HepG2 (cell line): ENCODE measurements at regions not wholly inside any gene's neighbourhood (a gene's known extent, or its start where the extent isn't known, plus 50 kb on each side); places are given as distances from the start of the nearest gene placed in this dataset.
A peak's percentile ranks its signal among the peaks of the same experiment; 100 is the strongest.

Experiments
- ATAC-seq: fragments of 200-7000 bp; cut with Tn5 transposase; 3 replicates; pipeline ENCODE4 v1.9.1; 2020; ENCODE audit warnings: mild to moderate bottlenecking, moderate library complexity
- BruUV-seq: library from RNA; stranded (reverse); fragments of 400-500 nt; replicated peaks from 2 replicates; lab custom pipeline; 2021; lab: Mats Ljungman, UMichigan
- CTCF ChIA-PET: fragments of 300-600 bp; formaldehyde crosslinking; extraction: SDS; loops from one replicate; lab custom pipeline; 2021; ENCODE audit warnings: low total read pairs, inconsistent platforms, low intra/inter-chr PET ratio; lab: Yijun Ruan, JAX
- POLR2A ChIA-PET: fragments of 350-600 bp; sonication (Branson Sonifier 250); formaldehyde crosslinking; loops from one replicate; lab custom pipeline; 2020; ENCODE audit warnings: antibody characterized with exemption, inconsistent platforms; lab: Yijun Ruan, JAX
- DNase-seq: peaks from one replicate; pipeline ENCODE4 v3.0.0-alpha.2; 2015; ENCODE audit warnings: low spot score
- FAIRE-seq: peaks from 3 replicates; lab custom pipeline; 2011; peaks lifted over from hg19 to GRCh38; lab: Jason Lieb, UNC
- H2AFZ ChIP-seq: one replicate; pipeline ENCODE4 v1.6.1; 2011; ENCODE audit warnings: low read length, inconsistent platforms
- H3K27ac ChIP-seq: fragments of 300-600 bp; 3 replicates; pipeline ENCODE4 v1.8.0; 2011; ENCODE audit warnings: mixed run types, mild to moderate bottlenecking, mixed read lengths, low read length, inconsistent platforms; ENCODE audit not compliant: insufficient read depth; ENCODE audit errors: extremely low read length
- H3K27me3 ChIP-seq, 2 experiments: fragments of 200-600 bp in 1 of 2; 2 replicates in 1 of 2; 3 replicates in 1 of 2; pipeline versions ENCODE4 v1.6.0 to v1.8.0; 2011; ENCODE audit warnings: low read length in 2 of 2, mild to moderate bottlenecking in 2 of 2, moderate library complexity in 2 of 2, inconsistent platforms in 1 of 2; ENCODE audit not compliant: insufficient read depth in 2 of 2, control insufficient read depth in 1 of 2
- H3K36me3 ChIP-seq, 2 experiments: fragments of 200-600 bp in 1 of 2; replicated peaks in 1 of 2; 2 replicates in 1 of 2; 3 replicates in 1 of 2; pipeline versions ENCODE4 v1.5.1 to v1.8.0; 2011; ENCODE audit warnings: low read length in 2 of 2, inconsistent platforms in 1 of 2; ENCODE audit not compliant: insufficient read depth in 2 of 2, control insufficient read depth in 1 of 2
- H3K4me1 ChIP-seq: 2 replicates; pipeline ENCODE4 v1.5.1; 2012; ENCODE audit warnings: low read length, inconsistent platforms; ENCODE audit not compliant: insufficient read depth
- H3K4me2 ChIP-seq: 2 replicates; pipeline ENCODE4 v1.6.0; 2011; ENCODE audit warnings: low read depth, low read length, inconsistent platforms
- H3K4me3 ChIP-seq, 3 experiments: fragments of 200-600 bp in 1 of 3; sonication (generic), shearing (Covaris generic) in 1 of 3; replicated peaks in 1 of 3; 2 replicates each; pipeline ENCODE4 v1.5.1; 2011 to 2016; ENCODE audit warnings: low read length in 3 of 3, inconsistent platforms in 2 of 3, low read depth in 2 of 3, mild to moderate bottlenecking in 2 of 3, control low read depth in 1 of 3, mixed read lengths in 1 of 3; ENCODE audit not compliant: insufficient read depth in 1 of 3
- H3K79me2 ChIP-seq: one replicate; pipeline ENCODE4 v1.6.1; 2011; ENCODE audit warnings: low read length, inconsistent platforms; ENCODE audit not compliant: insufficient read depth
- H3K9ac ChIP-seq: 2 replicates; pipeline ENCODE4 v1.6.0; 2011; ENCODE audit warnings: mild to moderate bottlenecking, low read depth, low read length, inconsistent platforms; ENCODE audit not compliant: insufficient read depth
- H3K9me3 ChIP-seq: 2 replicates; pipeline ENCODE4 v1.5.1; 2012; ENCODE audit warnings: mild to moderate bottlenecking, low read length
- H4K20me1 ChIP-seq: 2 replicates; pipeline ENCODE4 v1.6.0; 2011; ENCODE audit warnings: inconsistent platforms, mild to moderate bottlenecking, low read length, moderate library complexity; ENCODE audit not compliant: insufficient read depth
- CREB1 ChIP-seq, 2 experiments: fragments of 450-650 bp in 1 of 2; IDR thresholded peaks; 2 replicates each; pipeline ENCODE4 v1.6.1; 2016 to 2017; ENCODE audit warnings: control low read depth in 1 of 2, mild to moderate bottlenecking in 1 of 2, missing compliant biosample characterization in 1 of 2, missing genetic modification characterization in 1 of 2
- FOSL1 ChIP-seq: sonication (generic); formaldehyde crosslinking; IDR thresholded peaks from 2 replicates; pipeline ENCODE4 v1.9.0; 2021; ENCODE audit warnings: missing genetic modification reagents, borderline replicate concordance
- FOSL2 ChIP-seq: sonication (generic); formaldehyde crosslinking; IDR thresholded peaks from 2 replicates; pipeline ENCODE4 v1.4.0; 2020; ENCODE audit warnings: missing genetic modification reagents
- HOMEZ ChIP-seq: IDR thresholded peaks from 2 replicates; pipeline ENCODE4 v1.6.1; 2016; ENCODE audit warnings: low read depth
- POLR2A ChIP-seq, 2 experiments: IDR thresholded peaks; 2 replicates each; pipeline ENCODE4 v1.6.1; 2011; ENCODE audit warnings: low read depth in 2 of 2, low read length in 2 of 2, mild to moderate bottlenecking in 1 of 2, moderate library complexity in 1 of 2; ENCODE audit not compliant: insufficient read depth in 1 of 2
- SAP130 ChIP-seq: IDR thresholded peaks from 2 replicates; pipeline ENCODE4 v1.6.1; 2016; ENCODE audit warnings: low read depth
- ZBTB1 ChIP-seq: sonication (generic); formaldehyde crosslinking; IDR thresholded peaks from 2 replicates; pipeline ENCODE4 v1.4.0; 2020; ENCODE audit warnings: missing genetic modification reagents, borderline replicate concordance
- ZHX1 ChIP-seq: sonication (generic); formaldehyde crosslinking; IDR thresholded peaks from 2 replicates; pipeline ENCODE4 v1.8.1; 2022; ENCODE audit warnings: low read depth, mild to moderate bottlenecking, missing genetic modification reagents
- ZNF205 ChIP-seq: IDR thresholded peaks from 2 replicates; pipeline ENCODE4 v1.6.1; 2018; ENCODE audit warnings: missing biosample characterization, missing genetic modification reagents
- ZNF513 ChIP-seq: sonication (generic); formaldehyde crosslinking; conservative IDR thresholded peaks from 2 replicates; pipeline ENCODE4 v1.5.0; 2020; ENCODE audit warnings: missing genetic modification reagents
- WGBS: methylation state at CpG from one replicate; pipeline ENCODE4 v1.1.6; 2017; ENCODE audit warnings: low lambda C conversion rate; 5-methylcytosine and 5-hydroxymethylcytosine counted together
- in situ Hi-C: cut with HindIII; loops from 2 replicates; pipeline ENCODE4 v1.10.0; 2017; ENCODE audit warnings: low pct_unique_long_range_greater_than_20kb; ENCODE audit not compliant: extremely low pct_ligation_motif_present
- intact Hi-C: fragments of 100-400 bp; cut with micrococcal nuclease; formaldehyde crosslinking; loops from one replicate; pipeline ENCODE4 v1.10.0; 2022; ENCODE audit not compliant: unreplicated experiment

- Histone ChIP-seq H3K79me2 (no peaks in the 10 kb centered on the region), H3K27me3 (peaks cover 0 to 25% of the 10 kb centered on the region in 2 experiments; a peak in 3 of 5 replicates), H2AFZ (no peak overlapping the region), H3K27ac (no peak overlapping the region), H4K20me1 (no peaks in the 10 kb centered on the region), H3K4me3 (no peak overlapping the region), H3K4me1 (no peaks in the 10 kb centered on the region), H3K4me2 (no peak overlapping the region), H3K9ac (no peak overlapping the region), H3K9me3 (no peaks in the 10 kb centered on the region), H3K36me3 (no peaks in the 10 kb centered on the region)
- 28% methylated on average over 12 of the region's 12 CpGs for WGBS
- CTCF ChIA-PET, result no interaction called here
- no peak for DNase-seq
- intact Hi-C loops (no loop called here), in situ Hi-C loops (no loop called here)
- FAIRE-seq, result no peak
- POLR2A ChIA-PET, result no interaction called here
- no TSS peak for BruUV-seq
- ATAC-seq, result no peak
- TF ChIP-seq CREB1 (IDR thresholded peaks at IDR 0.05) (peak; percentile 41; the same call in 1 of the 2 replicates), CREB1 (CRISPR knock-in tag; IDR thresholded peaks at IDR 0.05) (no peak), POLR2A (IDR thresholded peaks at IDR 0.05; ENCODE audit: insufficient read depth in 1 of 2, low read depth in 2 of 2, low read length in 2 of 2) (no peak)
Measured at GRCh38 chr2:238587776-238588660, 161.3 kb downstream of the ASB1 start.

GRCh38 chr2:238589591-238590460 is 163.1 kb downstream of the ASB1 start:
- H3K4me1 ChIP-seq, result no peaks in the 10 kb centered on the region
- H3K79me2 ChIP-seq, result no peaks in the 10 kb centered on the region
- H3K9ac ChIP-seq, result no peak overlapping the region
- no peaks in the 10 kb centered on the region for H4K20me1 ChIP-seq
- H3K27me3 ChIP-seq, result peaks cover 0 to 38% of the 10 kb centered on the region in 2 experiments; a peak in 3 of 5 replicates
- H2AFZ ChIP-seq, result no peak overlapping the region
- DNase-seq (no peak), ATAC-seq (peak; percentile 30), FAIRE-seq (no peak)
- intact Hi-C loops (no loop called here), in situ Hi-C loops (no loop called here)
- no peaks in the 10 kb centered on the region for H3K36me3 ChIP-seq
- no peaks in the 10 kb centered on the region for H3K9me3 ChIP-seq
- POLR2A ChIA-PET, result no interaction called here
- H3K4me2 ChIP-seq, result no peak overlapping the region
- no peak overlapping the region for H3K27ac ChIP-seq
- 24% methylated on average over 10 of the region's 16 CpGs for WGBS
- no peak overlapping the region for H3K4me3 ChIP-seq
- BruUV-seq, result no TSS peak
- CTCF ChIA-PET, result no interaction called here
- no peak for TF ChIP-seq ZBTB1 (CRISPR knock-in tag)
- TF ChIP-seq SAP130 (CRISPR knock-in tag), result no peak
- TF ChIP-seq FOSL1 (CRISPR knock-in tag), result no peak
- TF ChIP-seq ZNF205 (CRISPR knock-in tag), result no peak
- no peak for TF ChIP-seq ZNF513 (CRISPR knock-in tag)
- TF ChIP-seq FOSL2 (CRISPR knock-in tag), result no peak
- TF ChIP-seq HOMEZ (CRISPR knock-in tag), result no peak
- no peak for TF ChIP-seq ZHX1 (CRISPR knock-in tag)
